A204.1 (cell line): ENCODE measurements at regions not wholly inside any gene's neighbourhood (a gene's known extent, or its start where the extent isn't known, plus 50 kb on each side); places are given as distances from the start of the nearest gene placed in this dataset.
"Not testable (repeated sequence)": the region's sequence is repeated elsewhere in the genome, so short reads cannot be mapped to it uniquely, and the experiment has no call there.

Experiments
- FAIRE-seq: peaks from 2 replicates; lab custom pipeline; 2012; peaks lifted over from hg19 to GRCh38; lab: Jason Lieb, UNC

DNA sequence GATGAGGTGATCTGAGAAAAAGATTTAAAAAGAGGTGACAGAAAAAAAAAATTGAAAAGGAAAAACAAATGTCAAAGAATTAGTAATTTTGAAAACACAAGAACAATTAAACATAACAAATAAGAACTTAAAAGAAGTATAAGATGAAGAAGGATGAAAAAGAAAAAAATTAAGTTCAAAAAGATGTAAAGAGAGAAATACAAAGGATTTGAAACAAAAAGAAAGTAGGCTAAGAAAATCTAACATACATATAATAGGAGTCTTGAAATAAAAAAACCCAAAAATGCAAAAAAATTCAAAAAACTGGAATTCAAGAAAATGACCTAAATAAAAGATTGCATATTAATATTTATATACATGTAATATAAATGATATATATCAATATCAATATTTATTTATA lies 949.2 kb downstream of the MCTP2 start:
- FAIRE-seq: peak; percentile 93

DNA sequence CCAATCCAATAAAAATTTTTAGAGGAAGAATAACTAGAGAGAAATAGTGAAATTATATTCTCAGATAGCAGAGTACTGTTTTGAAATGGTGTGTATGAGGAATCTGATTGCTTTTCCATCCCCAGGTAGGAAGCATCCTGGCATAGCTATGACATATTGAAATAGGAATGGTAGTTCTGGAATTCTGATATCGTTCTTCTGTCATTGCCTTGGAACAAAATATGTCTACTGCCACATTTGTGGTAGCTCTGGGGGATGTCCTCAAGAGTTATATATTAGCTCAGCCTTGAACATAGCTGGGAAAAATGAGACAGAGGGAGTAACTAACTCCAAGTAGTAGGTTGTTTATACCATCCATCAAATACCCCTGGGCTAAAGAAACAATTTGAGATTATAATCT lies 950.7 kb downstream of the MCTP2 start:
- no peak for FAIRE-seq

DNA sequence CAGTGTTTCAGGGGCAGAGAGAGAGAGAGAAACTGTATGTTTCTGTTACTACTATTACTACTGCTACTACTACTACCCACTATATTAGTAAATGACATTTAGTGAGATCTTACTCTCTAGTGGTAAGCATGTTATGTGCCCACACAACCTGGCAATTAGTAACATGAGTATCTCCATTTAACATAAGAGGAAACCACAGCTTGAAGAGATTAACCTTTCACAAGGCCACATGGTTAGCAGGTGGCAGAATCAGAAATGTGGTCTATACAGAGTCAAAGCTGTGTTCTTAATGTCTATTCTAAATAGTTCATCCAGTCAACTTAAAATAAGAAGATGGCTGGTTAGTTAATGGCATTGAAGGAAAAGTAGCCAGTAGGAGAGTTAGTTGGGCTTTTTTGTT lies 961.6 kb downstream of the MCTP2 start:
- no peak for FAIRE-seq

DNA sequence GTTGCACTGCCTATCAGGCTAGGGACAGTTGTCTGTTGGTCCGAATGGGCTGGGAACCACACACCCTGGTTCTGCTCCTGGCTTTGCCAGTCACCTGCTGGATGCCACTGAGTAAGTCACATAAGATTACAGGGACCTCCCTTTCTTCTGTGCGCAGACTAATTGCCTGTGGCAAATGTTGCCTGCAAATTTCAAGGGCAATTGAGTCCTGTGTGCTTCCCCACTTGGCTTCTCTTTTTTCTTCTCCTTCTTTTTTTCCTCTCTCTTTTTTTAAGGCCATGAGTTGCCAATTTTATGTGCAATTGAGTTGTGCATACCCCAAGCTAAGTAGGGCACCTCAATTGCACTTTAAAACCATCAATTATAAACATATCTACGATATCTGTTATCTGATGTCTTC lies 963.4 kb downstream of the MCTP2 start:
- no peak for FAIRE-seq

DNA sequence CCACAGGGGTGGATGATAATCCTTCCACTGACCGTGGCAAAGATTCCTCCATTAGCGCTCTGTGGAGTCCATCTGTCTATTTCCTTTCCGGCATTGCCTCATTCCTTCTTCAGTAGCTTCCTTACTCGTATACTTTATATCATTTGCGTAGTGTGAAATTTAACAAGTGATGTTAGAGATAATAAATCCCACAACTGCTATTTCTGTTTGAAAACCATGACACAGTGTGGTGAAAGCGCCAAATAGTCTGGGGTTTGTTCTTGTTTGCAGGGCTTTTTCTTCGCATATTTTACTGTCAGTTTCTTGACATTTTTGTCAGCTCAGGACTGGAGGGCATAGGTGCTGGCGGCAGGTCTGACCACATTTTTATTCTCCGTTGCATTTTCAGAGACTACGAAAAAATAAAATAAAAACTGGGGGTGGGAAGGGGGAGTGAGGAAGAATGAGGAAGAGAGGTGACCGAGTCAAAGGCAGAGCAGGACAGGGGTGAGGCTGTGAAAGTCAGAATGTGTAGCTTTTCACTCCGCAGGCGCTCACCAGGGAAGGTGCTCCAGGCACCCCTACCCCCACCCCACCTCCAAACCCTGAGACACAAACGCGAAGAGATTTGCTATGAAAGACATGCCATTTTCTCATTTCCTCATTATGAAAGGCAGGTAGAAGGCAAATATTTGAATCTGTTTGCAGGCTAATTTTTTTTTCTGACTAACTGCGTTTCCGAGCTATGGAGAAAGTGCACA lies 965.0 kb downstream of the MCTP2 start:
- no peak for FAIRE-seq

DNA sequence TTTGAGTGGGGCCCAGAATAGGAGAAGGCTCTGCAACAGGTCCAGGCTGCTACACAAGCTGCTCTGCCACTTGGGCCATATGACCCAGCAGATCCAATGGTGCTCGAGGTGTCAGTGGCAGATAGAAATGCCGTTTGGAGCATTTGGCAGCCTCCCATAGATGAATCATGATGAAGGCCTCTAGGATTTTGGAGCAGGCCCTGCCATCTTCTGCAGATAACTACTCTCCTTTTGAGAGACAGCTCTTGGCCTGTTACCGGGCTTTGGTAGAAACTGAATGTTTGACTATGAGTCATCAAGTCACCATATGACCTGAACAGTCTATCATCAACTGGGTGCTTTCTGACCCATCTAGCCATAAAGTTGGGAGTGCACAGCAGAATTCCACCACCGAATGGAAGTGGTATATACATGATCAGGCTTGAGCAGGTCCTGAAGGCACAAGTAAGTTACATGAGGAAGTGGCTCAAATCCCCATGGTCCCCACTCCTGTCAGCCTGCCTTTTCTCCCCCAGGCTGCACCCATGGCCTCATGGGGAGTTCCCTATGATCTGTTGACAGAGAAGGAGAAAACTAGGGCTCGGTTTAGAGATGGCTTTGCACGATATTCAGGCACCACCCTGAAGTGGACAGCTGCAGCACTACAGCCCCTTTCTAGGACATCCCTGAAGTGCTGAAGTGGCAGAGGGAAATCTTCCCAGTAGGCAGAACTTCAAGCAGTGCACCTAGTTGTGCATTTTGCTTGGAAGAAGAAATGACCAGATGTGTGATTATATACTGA lies 971.4 kb downstream of the MCTP2 start:
- no peak for FAIRE-seq

DNA sequence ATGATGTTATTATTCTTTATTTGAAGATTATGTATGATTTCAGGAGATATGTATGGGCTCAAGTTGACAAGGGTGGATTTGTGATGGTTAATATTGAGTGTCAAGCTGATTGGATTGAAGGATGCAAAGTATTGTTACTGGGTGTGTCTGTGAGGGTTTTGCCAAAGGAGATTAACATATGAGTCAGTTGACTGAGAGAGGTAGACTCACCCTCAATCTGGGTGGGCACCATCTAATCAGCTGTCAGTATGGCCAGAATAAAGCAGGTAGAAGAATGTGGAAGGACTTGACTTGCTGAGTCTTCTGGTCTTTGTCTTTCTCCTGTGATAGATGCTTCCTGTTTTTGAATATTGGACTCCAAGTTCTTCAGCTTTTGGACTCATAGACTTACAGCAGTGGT lies 973.7 kb downstream of the MCTP2 start:
- no peak for FAIRE-seq

DNA sequence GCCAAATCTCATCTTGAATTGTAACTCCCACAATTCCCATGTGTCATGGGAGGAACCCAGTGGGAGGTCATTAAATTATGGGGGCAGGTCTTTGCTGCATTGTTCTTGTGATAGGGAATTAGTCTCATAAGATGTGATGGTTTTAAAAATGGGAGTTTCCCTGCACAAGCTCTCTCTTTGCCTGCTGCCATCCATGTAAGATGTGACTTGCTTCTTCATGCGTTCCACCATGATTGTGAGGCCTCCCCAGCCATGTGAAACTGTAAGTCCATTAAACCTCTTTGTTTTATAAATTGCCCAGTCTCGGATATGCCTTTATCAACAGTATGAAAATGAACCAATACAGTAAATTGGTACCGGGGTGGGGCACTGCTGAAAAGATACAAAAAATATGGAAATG lies 974.5 kb downstream of the MCTP2 start:
- FAIRE-seq: not testable (repeated sequence)

DNA sequence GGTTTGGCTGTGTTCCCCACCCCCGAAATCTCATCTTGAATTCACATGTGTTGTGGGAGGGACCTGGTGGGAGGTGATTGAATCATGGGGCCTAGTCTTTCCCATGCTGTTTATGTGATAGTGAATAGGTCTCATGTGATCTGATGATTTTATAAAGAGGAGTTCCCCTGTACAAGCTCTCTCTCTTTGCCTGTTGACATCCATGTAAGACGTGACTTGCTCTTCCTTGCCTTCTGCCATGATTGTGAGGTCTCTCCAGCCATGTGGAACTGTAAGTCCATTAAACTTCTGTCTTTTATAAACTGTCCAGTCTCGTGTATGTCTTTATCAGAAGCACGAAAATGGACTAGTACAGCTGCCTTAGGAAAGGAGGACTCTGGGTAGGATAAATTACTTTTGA lies 976.7 kb downstream of the MCTP2 start:
- no peak for FAIRE-seq

DNA sequence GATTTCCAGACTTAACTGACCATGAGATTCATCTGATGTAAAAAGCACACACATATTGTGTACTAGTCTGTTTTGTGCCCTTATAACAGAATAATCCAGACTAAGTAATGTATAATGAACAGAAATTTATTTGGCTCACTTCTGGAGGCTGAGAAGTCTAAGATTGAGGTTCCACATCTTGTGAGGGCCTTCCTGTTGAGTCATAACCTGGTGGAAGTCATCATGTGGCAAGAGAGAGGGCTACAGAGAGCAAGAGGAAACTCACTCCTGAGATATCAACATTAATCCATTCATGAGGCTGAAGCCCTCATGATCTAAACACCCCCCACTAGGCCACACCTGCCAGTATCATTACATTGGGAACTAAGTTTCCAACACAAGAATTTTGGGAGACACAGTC lies 977.6 kb downstream of the MCTP2 start:
- no peak for FAIRE-seq

DNA sequence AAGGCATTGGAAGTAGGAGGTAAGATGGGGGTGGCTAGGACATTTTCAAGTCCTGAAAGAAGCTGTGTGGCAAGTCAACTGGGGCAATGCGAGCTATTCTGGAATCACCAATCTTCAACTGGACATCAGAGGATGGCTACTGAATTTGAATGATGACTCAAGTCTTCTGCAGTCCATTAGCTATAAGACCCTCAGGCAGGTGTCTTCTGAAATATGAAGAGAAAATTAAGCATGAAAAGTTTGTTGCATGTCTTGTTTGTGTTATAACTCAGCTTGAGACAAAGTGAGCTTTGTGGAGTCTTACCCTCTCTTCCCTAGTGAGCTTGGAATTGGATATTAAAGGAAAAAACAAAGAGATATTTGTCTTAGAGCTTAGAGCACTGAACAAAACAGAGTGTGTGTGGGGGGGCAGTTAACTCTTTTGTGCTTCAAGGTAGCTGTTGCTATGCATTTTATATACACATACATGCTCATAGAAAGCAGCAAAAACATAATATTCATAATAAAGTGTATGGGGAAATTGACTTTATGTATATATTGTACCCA lies 979.1 kb downstream of the MCTP2 start:
- FAIRE-seq: no peak

DNA sequence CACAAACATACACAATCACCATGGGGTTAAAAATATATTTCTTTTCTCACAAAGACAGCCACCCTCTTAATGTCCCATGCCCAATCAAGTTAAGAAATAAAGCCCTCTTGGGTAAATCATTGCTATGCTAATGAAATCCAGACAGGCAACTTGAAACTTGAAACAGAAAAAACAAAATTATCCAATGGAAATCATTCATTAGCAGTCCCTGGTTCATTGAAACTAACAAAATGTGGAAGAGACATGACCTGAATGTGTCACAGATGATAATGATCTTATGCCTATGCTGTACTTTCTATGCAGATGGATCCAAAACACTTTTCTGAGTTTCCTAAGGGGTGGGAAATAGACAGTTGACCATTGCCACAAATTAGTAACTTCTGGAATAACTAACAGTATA lies 983.7 kb downstream of the MCTP2 start:
- no peak for FAIRE-seq

DNA sequence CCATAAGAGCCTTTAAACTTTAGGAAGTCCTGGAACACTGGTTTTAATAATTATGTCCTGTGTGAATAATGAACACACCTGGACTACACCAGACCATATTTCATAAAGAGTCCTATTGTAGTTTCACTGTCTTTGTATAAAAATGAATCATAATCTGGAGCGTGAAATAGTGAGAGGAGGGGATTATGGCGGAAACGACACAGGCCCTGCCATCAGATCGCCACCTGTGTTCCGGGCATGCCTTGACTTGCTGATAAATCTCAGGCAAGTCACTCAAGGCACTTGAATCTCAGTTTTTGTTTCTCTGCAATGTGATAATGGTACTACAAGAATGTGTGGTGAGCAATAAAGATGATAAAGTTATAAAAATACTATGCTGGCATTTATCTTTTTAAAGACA lies 995.5 kb downstream of the MCTP2 start:
- no peak for FAIRE-seq

DNA sequence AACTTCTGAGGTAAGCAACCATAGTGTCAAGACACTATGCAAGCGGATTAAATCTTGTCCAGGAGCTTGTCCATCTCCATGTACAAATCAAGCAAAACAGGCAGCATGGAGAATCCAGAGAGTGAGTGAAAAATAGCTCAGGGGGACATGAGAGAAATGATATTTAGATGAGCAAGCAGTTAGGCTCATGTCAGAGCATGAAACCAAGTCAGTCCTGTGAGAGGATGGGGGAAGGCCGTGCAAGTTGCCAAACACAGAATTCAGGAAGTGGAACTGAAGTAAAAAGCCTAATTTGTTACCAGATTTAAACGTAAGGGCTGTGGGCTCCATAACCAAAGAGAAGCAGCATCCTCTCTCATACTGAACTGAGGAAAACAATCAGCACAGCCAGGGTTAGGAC lies 995.9 kb downstream of the MCTP2 start:
- FAIRE-seq: no peak

DNA sequence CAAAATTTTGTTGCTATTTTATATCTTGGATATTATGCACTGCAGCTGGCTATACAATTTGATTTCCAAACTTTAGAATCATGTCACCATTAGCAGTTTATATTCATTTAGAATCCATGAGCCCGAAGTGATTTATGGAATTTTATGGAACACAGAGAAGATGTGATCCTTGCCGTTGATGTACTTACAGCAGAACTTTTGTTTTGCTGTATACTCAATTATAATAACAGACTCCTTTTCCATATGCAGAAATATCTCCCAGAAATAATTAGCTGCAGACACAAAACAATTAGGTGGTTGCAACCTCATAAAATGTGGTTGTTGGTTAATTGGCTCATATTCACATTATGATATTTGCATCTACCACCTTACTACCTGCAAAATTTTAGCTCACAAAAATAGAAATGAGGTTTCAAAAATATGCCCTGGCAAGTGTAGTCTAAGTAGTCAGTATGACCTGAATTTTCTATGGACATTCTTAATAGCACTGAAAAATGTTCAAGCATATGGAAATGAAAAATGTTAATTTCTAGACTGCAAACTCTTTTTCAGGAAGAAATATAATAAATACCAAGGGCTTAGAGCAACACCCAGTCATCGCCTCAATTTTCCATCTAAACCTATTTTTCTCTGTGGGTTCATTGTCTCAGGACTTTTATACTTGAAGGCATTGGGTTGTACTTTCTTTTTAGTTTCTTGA lies 997.6 kb downstream of the MCTP2 start:
- FAIRE-seq: no peak

DNA sequence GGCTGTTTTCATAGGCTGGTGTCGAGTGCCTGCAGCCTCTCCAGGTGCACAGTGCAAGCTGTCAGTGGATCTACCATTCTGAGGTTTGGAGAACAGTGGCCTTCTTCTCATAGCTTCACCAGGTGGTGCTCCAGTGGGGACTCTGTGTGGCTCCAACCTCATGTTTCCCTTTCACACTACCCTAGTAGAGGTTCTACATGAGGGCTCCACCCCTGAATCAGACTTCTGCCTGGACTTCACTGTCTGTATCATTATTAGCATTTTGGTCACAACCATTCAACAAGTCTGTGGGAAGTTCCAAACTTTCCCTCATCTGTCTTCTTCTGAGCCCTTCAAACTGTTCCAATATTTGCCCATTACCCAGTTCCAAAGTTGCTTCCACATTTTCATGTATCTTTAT lies 1003.7 kb downstream of the MCTP2 start:
- FAIRE-seq: no peak

DNA sequence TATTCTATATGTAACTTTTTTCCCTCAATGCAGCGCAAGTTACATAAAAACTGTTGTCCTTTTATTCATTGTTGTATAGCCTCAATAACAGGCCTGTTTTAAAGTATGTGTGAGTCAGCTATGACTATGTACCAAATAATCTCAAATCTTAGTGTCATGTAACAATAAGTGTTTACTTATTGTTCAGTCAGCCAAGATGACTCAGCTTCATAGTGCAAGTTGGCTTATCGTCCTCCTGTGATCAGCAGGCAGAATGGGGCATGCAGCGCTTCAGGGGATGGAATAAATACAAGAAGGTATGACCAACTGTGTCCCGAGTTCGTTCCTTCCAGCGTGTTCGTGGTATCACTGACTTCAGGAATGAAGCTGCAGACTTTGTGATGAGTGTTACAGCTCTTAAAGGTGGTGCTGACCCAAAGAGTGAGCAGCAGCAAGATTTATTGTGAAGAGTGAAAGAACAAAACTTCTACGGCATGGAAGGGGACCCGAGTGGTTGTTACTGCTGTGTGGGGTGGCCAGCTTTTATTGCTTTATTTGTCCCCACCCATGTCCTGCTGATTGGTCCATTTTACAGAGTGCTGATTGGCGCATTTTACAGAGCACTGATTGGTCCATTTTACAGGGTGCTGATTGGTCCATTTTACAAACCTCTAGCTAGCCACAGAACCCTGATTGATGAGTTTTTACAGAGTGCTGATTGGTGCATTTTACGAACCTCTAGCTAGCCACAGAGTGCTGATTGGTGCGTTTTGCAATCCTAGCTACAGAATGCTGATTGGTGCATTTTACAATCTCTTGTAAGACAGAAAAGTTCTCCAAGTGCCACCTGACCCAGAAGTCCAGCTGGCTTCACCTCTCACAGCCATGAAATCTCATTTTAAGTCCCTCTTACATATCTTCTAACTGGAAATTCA lies 1016.0 kb downstream of the MCTP2 start:
- no peak for FAIRE-seq

DNA sequence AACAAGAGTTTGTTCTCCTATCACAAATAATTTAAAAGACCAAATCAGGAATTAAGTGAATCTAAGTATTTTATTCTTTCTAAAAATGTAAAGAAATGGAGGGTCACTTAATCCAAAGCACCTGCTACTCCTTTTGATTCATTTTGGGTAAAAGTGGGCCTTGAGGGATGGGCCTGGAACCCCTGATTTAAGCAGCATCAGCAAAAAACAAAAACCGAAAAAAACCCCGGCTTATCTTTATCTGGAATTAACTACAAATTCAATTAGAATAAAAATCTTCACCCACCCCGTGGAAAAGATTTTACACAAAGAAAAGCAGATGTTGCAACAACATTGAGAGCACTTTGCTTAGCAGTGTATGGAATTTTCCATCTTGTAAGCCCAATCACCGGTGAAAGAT lies 1018.2 kb downstream of the MCTP2 start:
- FAIRE-seq: no peak

DNA sequence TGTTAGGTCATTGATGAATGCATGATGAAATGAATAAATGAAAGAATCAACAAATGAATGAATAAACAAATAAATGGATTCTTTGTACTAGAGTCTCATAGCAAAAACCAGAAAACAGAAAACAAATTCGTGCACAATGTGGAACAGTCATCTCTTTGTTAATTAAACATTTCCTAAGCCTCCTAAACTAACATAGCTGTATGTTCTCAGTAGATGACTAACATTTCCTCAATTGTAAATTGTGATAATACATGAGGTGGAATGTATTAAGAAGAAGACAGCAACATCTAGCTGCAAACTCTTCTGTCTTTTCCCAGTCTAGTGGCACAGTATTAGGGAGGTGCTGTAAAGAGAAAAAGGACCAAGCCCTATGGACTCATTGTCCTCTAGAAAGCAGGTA lies 1021.0 kb downstream of the MCTP2 start:
- no peak for FAIRE-seq

DNA sequence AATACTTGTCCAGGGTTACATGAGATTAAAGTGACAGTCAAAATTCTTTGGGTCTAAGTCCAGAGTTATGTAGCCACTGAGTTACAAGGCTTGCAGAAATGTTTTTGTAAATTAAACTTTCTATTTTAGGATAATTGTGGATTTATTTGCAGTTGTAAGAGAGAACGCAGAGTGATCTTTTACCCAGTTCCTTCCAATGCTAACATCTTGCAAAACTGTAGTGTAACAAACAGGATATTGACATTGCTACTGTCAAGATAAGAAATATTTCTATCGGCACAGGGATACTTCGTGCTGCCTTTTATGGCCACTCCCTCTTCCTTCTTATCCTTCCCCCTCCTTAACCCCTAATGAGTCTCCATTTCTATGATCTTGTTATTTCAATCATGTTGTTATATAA lies 1022.9 kb downstream of the MCTP2 start:
- FAIRE-seq: no peak

DNA sequence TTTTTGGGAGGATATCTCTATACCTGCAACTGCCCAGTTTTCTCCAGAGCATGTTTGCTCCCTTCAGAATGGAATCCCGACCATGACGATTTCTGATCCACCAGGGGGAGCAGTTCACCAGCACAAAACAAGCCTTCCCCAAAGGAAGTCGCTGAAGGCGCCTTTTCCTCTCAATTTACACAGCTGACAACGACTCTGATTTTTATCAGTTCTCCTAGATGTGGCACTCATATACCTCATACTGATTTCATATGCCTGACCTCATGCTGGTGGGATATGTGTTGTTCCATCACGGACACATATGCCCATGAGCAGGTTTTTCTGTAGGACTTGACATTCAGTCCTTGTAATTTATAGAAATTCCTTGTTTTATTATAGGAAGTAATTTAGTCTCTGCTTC lies 1028.2 kb downstream of the MCTP2 start:
- peak; percentile 63 for FAIRE-seq

DNA sequence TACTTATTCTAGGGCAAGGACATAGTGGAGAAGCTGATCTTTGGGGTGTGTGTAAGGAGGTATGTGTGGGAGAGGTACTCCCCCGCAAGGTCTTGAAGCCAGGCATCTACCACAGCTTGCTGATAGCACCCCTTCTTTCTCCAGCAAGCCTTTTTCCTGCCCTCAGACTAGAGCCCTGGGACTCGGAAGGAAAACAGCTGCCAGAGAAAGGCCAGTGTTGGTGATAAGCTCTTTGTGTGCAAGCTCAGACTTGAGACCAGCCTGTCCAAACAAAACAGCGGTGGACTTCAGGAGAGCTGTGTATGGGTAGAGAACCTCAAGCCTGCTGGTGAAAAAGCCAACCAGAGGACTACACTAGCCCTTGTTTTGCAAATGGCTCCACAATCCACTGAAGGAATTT lies 1028.6 kb downstream of the MCTP2 start:
- no peak for FAIRE-seq
